ENCODE measurements at regions not wholly inside any gene's neighbourhood (a gene's known extent, or its start where the extent isn't known, plus 50 kb on each side); places are given as distances from the start of the nearest gene placed in this dataset.

GRCh38 chr6:144712541-144712940 is 427.4 kb downstream of the UTRN start:
- Histone ChIP-seq H3K36me3 (no peaks in the 10 kb centered on the region), H3K4me1 (no peaks in the 10 kb centered on the region), H3K9me3 (no peaks in the 10 kb centered on the region), H3K27me3 (no peaks in the 10 kb centered on the region), H3K4me3 (no peak overlapping the region), H3K27ac (no peak overlapping the region)
- TF ChIP-seq, protein P1, sequence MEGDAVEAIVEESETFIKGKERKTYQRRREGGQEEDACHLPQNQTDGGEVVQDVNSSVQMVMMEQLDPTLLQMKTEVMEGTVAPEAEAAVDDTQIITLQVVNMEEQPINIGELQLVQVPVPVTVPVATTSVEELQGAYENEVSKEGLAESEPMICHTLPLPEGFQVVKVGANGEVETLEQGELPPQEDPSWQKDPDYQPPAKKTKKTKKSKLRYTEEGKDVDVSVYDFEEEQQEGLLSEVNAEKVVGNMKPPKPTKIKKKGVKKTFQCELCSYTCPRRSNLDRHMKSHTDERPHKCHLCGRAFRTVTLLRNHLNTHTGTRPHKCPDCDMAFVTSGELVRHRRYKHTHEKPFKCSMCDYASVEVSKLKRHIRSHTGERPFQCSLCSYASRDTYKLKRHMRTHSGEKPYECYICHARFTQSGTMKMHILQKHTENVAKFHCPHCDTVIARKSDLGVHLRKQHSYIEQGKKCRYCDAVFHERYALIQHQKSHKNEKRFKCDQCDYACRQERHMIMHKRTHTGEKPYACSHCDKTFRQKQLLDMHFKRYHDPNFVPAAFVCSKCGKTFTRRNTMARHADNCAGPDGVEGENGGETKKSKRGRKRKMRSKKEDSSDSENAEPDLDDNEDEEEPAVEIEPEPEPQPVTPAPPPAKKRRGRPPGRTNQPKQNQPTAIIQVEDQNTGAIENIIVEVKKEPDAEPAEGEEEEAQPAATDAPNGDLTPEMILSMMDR (IDR thresholded peaks at IDR 0.05): no peak
- intact Hi-C loops (cut with DNase I): no loop called here
- ATAC-seq (no peak), DNase-seq (no peak), FAIRE-seq (no peak)
- WGBS, 2 donors: 77% methylated on average over 1 of the region's 1 CpG

DNA sequence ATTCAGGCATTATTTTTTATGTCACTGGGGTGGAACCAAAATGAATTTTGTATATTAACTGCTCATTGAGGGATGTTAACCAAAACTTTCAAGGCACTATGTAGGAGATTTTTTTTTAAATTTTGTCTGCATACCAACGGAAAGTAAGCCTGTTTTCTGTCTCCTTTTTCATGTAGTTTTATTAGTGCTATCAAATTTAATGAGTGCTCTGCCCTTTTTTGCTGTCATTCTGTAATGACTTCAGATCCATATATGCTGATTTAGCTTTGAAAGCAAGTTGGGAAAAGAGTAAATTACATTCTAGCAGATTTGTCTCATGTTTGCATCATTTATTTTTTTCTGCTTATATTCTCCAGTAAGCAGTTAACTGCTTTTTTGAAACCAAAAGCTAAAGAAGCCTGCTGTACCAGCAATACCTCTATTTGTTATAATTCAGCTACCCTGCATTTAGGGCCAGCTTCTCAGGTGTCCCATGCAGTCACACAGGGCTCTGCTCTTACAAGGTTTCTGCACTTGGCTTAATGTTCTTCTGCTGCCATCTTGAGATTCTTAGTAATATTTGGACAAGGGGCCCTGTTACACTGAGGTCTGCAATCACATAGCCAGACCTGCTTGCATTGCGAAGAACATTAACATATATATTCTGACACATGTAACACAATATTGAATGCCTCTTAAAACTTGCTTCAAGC is 429.0 kb downstream of the UTRN start:
- WGBS, 2 donors: 89 to 94% methylated on average over 2 of the region's 2 CpGs
- intact Hi-C loops (cut with DNase I): no loop called here
- Histone ChIP-seq H3K4me1 (no peaks in the 10 kb centered on the region), H3K4me3 (no peak overlapping the region), H3K27ac (no peak overlapping the region), H3K27me3 (no peaks in the 10 kb centered on the region), H3K9me3 (no peaks in the 10 kb centered on the region), H3K36me3 (no peaks in the 10 kb centered on the region)
- no peak for DNase-seq
- ATAC-seq: no peak
- TF ChIP-seq, protein P1 (IDR thresholded peaks at IDR 0.05): no peak
- FAIRE-seq: no peak

DNA sequence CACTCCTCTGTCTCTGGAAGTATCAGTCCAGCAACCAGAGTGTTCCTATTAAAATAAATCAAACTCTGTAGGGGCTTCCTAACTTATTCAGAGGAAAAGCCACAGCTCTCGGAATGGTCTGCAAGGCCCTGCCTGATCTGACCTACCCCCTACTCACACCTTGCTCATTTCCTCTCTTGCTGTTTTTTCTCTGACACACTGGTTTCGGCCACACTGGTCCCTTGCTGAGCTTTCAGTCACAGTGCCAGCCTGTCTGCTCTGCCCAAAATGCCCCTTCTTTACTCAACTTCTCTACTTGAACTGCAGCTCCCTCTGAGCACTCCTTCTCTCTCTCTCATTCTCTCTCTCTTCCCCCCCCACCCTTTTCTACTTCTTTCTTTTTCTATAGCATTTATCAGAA is 430.2 kb downstream of the UTRN start:
- no peak for FAIRE-seq
- no peak for ATAC-seq
- no peaks in the 10 kb centered on the region for H3K9me3 ChIP-seq
- no peak overlapping the region for H3K4me3 ChIP-seq
- DNase-seq: no peak
- H3K27me3 ChIP-seq: no peaks in the 10 kb centered on the region
- no peak overlapping the region for H3K27ac ChIP-seq
- no peaks in the 10 kb centered on the region for H3K4me1 ChIP-seq
- WGBS, 2 donors: 92 to 97% methylated on average over 2 of the region's 2 CpGs
- no peaks in the 10 kb centered on the region for H3K36me3 ChIP-seq
- TF ChIP-seq, protein P1 (IDR thresholded peaks at IDR 0.05): no peak
- intact Hi-C loops (cut with DNase I): no loop called here

- intact Hi-C loops (cut with DNase I): no loop called here
- TF ChIP-seq, protein P1 (IDR thresholded peaks at IDR 0.05): no peak
- ATAC-seq: no peak
- no peak overlapping the region for H3K4me3 ChIP-seq
- 99 to 100% methylated on average over 2 of the region's 2 CpGs for WGBS, 2 donors
- no peaks in the 10 kb centered on the region for H3K36me3 ChIP-seq
- no peaks in the 10 kb centered on the region for H3K9me3 ChIP-seq
- no peaks in the 10 kb centered on the region for H3K4me1 ChIP-seq
- no peak overlapping the region for H3K27ac ChIP-seq
- no peak for DNase-seq
- FAIRE-seq: no peak
- H3K27me3 ChIP-seq: no peaks in the 10 kb centered on the region
These were observed 433.3 kb downstream of the UTRN start for GRCh38 chr6:144718431-144718830.

GRCh38 chr6:144721232-144721631 is 436.1 kb downstream of the UTRN start:
- Histone ChIP-seq H3K9me3 (no peaks in the 10 kb centered on the region), H3K4me1 (peaks cover 0 to 3% (median 0%) of the 10 kb centered on the region in 3 donors), H3K4me3 (no peak overlapping the region), H3K36me3 (no peaks in the 10 kb centered on the region), H3K27ac (no peak overlapping the region), H3K27me3 (no peaks in the 10 kb centered on the region)
- 97 to 99% methylated on average over 3 of the region's 3 CpGs for WGBS, 2 donors
- intact Hi-C loops (cut with DNase I): no loop called here
- ATAC-seq (no peak), FAIRE-seq (no peak), DNase-seq (no peak)
- TF ChIP-seq, protein P1 (IDR thresholded peaks at IDR 0.05): no peak
